Lower lobe of right lung (tissue), 2 donors: ENCODE measurements at regions not wholly inside any gene's neighbourhood (a gene's known extent, or its start where the extent isn't known, plus 50 kb on each side); places are given as distances from the start of the nearest gene placed in this dataset.

Source experiments
- ATAC-seq, 2 donors: fragments of 200-7000 bp; cut with Tn5 transposase; one replicate each; pipeline ENCODE4 v1.9.1; 2020 to 2022; ENCODE audit warnings: mild to moderate bottlenecking in 2 of 2, moderate library complexity in 2 of 2
- DNase-seq: peaks from one replicate; pipeline ENCODE4 v3.0.0-alpha.2; 2020
- H3K27ac ChIP-seq: fragments of 200-600 bp; one replicate; pipeline ENCODE4 v1.8.0; 2022
- H3K27me3 ChIP-seq: fragments of 200-600 bp; one replicate; pipeline ENCODE4 v1.8.0; 2022; ENCODE audit warnings: low read depth
- H3K36me3 ChIP-seq: fragments of 200-600 bp; one replicate; pipeline ENCODE4 v1.8.0; 2022; ENCODE audit warnings: mild to moderate bottlenecking
- H3K4me1 ChIP-seq: fragments of 200-600 bp; one replicate; pipeline ENCODE4 v1.8.0; 2022
- H3K4me3 ChIP-seq: fragments of 200-600 bp; one replicate; pipeline ENCODE4 v1.8.0; 2022; ENCODE audit warnings: mild to moderate bottlenecking
- H3K9me3 ChIP-seq: fragments of 200-600 bp; one replicate; pipeline ENCODE4 v1.8.0; 2022
- intact Hi-C: fragments of 100-400 bp; cut with DNase I; formaldehyde crosslinking; loops from one replicate; pipeline ENCODE4 v1.11.0; 2022
- TF ChIP-seq, protein P1 (sequence below): fragments of 200-600 bp; IDR thresholded peaks from one replicate; pipeline ENCODE4 v1.8.0; 2022; ENCODE audit warnings: antibody characterized with exemption, mild to moderate bottlenecking
- donor health status: DM: no; HTN: yes; CAD: no; lungs with severe emphysema.

DNA sequence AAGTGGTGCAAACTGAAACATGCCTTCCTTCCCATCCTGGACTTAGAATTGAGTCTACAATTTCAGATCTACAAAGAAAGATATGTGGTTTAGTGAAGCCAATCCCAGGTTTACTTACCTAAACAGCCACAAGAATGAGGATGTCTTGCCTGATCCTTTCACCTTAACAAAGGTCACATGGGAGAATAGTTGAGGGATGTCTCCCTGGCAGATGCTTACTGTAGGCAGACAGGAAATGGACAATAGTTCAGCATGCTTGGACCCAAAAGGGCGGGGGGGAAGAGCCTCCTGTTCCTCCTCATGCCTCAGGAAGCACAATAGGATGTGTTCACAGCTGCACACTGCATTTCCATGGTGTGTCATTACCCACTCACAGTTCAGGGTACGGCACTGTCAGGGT, 492.7 kb upstream of the USP24 start:
- no peaks in the 10 kb centered on the region for H3K9me3 ChIP-seq
- ATAC-seq = no peak

GRCh38 chr1:55707196-55707595, 492.0 kb upstream of the USP24 start:
- Histone ChIP-seq H3K27me3 (no peaks in the 10 kb centered on the region), H3K27ac (no peak overlapping the region), H3K36me3 (no peaks in the 10 kb centered on the region), H3K4me3 (no peak overlapping the region), H3K9me3 (no peaks in the 10 kb centered on the region), H3K4me1 (no peaks in the 10 kb centered on the region)
- intact Hi-C loops = no loop called here
- DNase-seq (no peak), ATAC-seq (no peak)
- TF ChIP-seq, protein P1, sequence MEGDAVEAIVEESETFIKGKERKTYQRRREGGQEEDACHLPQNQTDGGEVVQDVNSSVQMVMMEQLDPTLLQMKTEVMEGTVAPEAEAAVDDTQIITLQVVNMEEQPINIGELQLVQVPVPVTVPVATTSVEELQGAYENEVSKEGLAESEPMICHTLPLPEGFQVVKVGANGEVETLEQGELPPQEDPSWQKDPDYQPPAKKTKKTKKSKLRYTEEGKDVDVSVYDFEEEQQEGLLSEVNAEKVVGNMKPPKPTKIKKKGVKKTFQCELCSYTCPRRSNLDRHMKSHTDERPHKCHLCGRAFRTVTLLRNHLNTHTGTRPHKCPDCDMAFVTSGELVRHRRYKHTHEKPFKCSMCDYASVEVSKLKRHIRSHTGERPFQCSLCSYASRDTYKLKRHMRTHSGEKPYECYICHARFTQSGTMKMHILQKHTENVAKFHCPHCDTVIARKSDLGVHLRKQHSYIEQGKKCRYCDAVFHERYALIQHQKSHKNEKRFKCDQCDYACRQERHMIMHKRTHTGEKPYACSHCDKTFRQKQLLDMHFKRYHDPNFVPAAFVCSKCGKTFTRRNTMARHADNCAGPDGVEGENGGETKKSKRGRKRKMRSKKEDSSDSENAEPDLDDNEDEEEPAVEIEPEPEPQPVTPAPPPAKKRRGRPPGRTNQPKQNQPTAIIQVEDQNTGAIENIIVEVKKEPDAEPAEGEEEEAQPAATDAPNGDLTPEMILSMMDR = no peak

More for the DNA sequence above, 492.7 kb upstream of the USP24 start:
- intact Hi-C loops = no loop called here
- Histone ChIP-seq H3K4me3 (no peak overlapping the region), H3K36me3 (no peaks in the 10 kb centered on the region), H3K4me1 (no peaks in the 10 kb centered on the region), H3K27ac (no peak overlapping the region), H3K27me3 (no peaks in the 10 kb centered on the region)
- DNase-seq = no peak
- TF ChIP-seq, protein P1 = no peak

- TF ChIP-seq, protein P1 = no peak
- Histone ChIP-seq H3K36me3 (no peaks in the 10 kb centered on the region), H3K9me3 (no peaks in the 10 kb centered on the region), H3K27me3 (no peaks in the 10 kb centered on the region), H3K27ac (no peak overlapping the region), H3K4me1 (no peaks in the 10 kb centered on the region), H3K4me3 (no peak overlapping the region)
- no peak for DNase-seq
- no peak for ATAC-seq
- intact Hi-C loops = no loop called here
Observed at GRCh38 chr1:55706397-55706796, 491.2 kb upstream of the USP24 start.

- Histone ChIP-seq H3K27me3 (no peaks in the 10 kb centered on the region), H3K36me3 (no peaks in the 10 kb centered on the region), H3K27ac (no peak overlapping the region), H3K9me3 (no peaks in the 10 kb centered on the region), H3K4me3 (no peak overlapping the region), H3K4me1 (no peaks in the 10 kb centered on the region)
- ATAC-seq (peak in 1 of 2 donors; percentile 33), DNase-seq (no peak)
- TF ChIP-seq, protein P1 = no peak
- intact Hi-C loops = no loop called here
Observed at GRCh38 chr1:55703726-55704363, 488.7 kb upstream of the USP24 start.

GRCh38 chr1:55702064-55702463, 486.9 kb upstream of the USP24 start:
- Histone ChIP-seq H3K4me3 (no peak overlapping the region), H3K27me3 (no peaks in the 10 kb centered on the region), H3K9me3 (no peaks in the 10 kb centered on the region), H3K36me3 (no peaks in the 10 kb centered on the region), H3K27ac (no peak overlapping the region), H3K4me1 (no peaks in the 10 kb centered on the region)
- DNase-seq (no peak), ATAC-seq (peak; percentile 61 to 70)
- TF ChIP-seq, protein P1 = peak; percentile 63
- intact Hi-C loops = no loop called here
